Left ventricle myocardium inferior (tissue), 1 donor: ENCODE measurements at regions not wholly inside any gene's neighbourhood (a gene's known extent, or its start where the extent isn't known, plus 50 kb on each side); places are given as distances from the start of the nearest gene placed in this dataset.

Source experiments
- DNase-seq: peaks from one replicate; pipeline ENCODE4 v3.0.0-alpha.2; 2020
- H3K27ac ChIP-seq: fragments of 200-600 bp; replicated peaks from 2 replicates; pipeline ENCODE4 v1.8.0; 2021
- H3K27me3 ChIP-seq: fragments of 200-600 bp; 2 replicates; pipeline ENCODE4 v1.8.0; 2021; ENCODE audit warnings: low read depth
- H3K36me3 ChIP-seq: fragments of 200-600 bp; 2 replicates; pipeline ENCODE4 v1.8.0; 2021
- H3K4me1 ChIP-seq: fragments of 200-600 bp; 2 replicates; pipeline ENCODE4 v1.8.0; 2021
- H3K4me3 ChIP-seq: fragments of 200-600 bp; 2 replicates; pipeline ENCODE4 v1.8.0; 2021; ENCODE audit warnings: mild to moderate bottlenecking, moderate library complexity
- H3K9me3 ChIP-seq: fragments of 200-600 bp; replicated peaks from 2 replicates; pipeline ENCODE4 v1.8.0; 2021
- CTCF ChIP-seq: fragments of 200-600 bp; IDR thresholded peaks from 2 replicates; pipeline ENCODE4 v1.8.0; 2021; ENCODE audit warnings: antibody characterized with exemption, mild to moderate bottlenecking, borderline replicate concordance
- intact Hi-C: fragments of 100-400 bp; cut with micrococcal nuclease; formaldehyde crosslinking; loops from one replicate; pipeline ENCODE4 v1.11.0; 2022
- donor health status: DM: no; HTN: yes; CAD: no; lungs with severe emphysema.

- Histone ChIP-seq H3K36me3 (no peaks in the 10 kb centered on the region), H3K9me3 (no peaks in the 10 kb centered on the region), H3K4me1 (no peaks in the 10 kb centered on the region), H3K4me3 (no peak overlapping the region), H3K27me3 (no peaks in the 10 kb centered on the region), H3K27ac (no peak overlapping the region)
- intact Hi-C loops, result no loop called here
- no peak for TF ChIP-seq CTCF
- DNase-seq, result no peak
Measured at GRCh38 chr20:12262747-12263146, 345.1 kb downstream of the BTBD3 start.

DNA sequence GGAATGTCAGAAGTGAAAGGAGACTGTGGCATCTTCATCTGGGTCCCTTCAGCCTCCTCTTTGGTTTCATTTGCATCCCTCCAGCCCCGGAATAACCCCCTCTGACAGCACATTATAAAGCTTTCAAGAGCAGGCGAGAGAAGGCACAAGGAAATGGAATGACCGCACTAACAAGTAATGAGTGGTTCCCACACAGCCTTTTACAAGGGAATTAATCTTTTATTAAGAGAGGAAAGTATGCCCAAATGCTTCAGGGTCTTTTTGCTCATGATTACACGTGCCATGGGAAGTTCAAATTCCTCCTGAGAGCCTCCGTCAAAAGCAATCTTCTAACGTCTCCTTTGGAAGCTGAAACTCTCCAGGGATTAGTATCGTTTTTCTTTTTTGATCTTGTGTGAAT is 347.0 kb downstream of the BTBD3 start:
- Histone ChIP-seq H3K9me3 (no peaks in the 10 kb centered on the region), H3K4me3 (no peak overlapping the region), H3K4me1 (no peaks in the 10 kb centered on the region), H3K36me3 (no peaks in the 10 kb centered on the region), H3K27ac (no peak overlapping the region), H3K27me3 (no peaks in the 10 kb centered on the region)
- TF ChIP-seq CTCF, result no peak
- intact Hi-C loops, result no loop called here
- DNase-seq, result no peak

GRCh38 chr20:12265662-12266061 is 348.0 kb downstream of the BTBD3 start:
- no peaks in the 10 kb centered on the region for H3K27me3 ChIP-seq

DNA sequence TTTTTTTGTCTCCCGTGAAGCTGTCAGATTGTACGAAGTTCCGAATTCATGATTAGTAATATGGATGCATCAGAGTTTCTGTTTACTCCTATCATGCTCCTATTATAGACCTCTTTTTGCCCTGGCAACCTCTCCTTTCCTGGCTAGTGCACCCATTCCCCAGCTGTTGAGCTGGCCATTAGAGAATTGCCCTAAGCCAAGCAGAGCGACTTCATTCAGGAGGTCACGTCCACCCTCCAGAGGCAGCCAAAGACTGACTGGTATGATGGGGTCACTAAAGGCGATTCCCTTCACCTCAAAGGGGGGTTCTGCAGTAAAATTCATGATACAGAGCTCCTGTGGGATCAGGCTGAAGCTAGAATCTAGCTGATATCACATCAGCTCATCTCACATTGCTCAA is 351.9 kb downstream of the BTBD3 start:
- TF ChIP-seq CTCF, result no peak
- Histone ChIP-seq H3K27me3 (no peaks in the 10 kb centered on the region), H3K4me1 (no peaks in the 10 kb centered on the region), H3K27ac (no peak overlapping the region), H3K9me3 (no peaks in the 10 kb centered on the region), H3K4me3 (no peak overlapping the region), H3K36me3 (no peaks in the 10 kb centered on the region)
- intact Hi-C loops, result no loop called here
- peak; percentile 21 for DNase-seq

More at GRCh38 chr20:12265662-12266061, 348.0 kb downstream of the BTBD3 start:
- Histone ChIP-seq H3K4me1 (no peaks in the 10 kb centered on the region), H3K4me3 (no peak overlapping the region), H3K36me3 (no peaks in the 10 kb centered on the region), H3K27ac (no peak overlapping the region), H3K9me3 (no peaks in the 10 kb centered on the region)
- no peak for TF ChIP-seq CTCF
- intact Hi-C loops, result no loop called here
- DNase-seq, result no peak

GRCh38 chr20:12270863-12271262 is 353.2 kb downstream of the BTBD3 start:
- Histone ChIP-seq H3K27me3 (no peaks in the 10 kb centered on the region), H3K27ac (no peak overlapping the region), H3K36me3 (no peaks in the 10 kb centered on the region), H3K9me3 (no peaks in the 10 kb centered on the region), H3K4me1 (no peaks in the 10 kb centered on the region), H3K4me3 (no peak overlapping the region)
- intact Hi-C loops, result no loop called here
- no peak for DNase-seq
- no peak for TF ChIP-seq CTCF
